NCI-H69 (cell line): ENCODE measurements at regions not wholly inside any gene's neighbourhood (a gene's known extent, or its start where the extent isn't known, plus 50 kb on each side); places are given as distances from the start of the nearest gene placed in this dataset.

Experiments used
- DNase-seq: peaks from one replicate; lab custom pipeline; 2025; lab: John Stamatoyannopoulos, UW

DNA sequence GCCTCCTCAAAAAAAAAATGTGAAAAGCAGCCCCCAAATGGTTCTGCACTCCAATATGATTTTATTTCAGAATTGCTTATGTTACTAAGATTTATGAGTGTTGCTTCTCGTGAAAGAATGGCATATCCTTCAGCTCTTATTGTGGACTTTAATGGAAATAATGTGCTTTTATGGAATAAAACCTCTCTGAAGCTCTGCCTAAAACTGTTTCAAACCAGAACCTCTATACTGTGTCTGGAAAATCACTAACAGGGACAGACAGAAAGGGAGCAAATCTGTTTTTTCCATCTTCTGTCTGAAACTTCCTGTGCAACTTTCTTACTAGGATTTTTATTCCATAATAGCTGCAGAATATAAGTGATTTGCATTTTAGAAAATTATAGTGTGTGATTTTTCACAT is 493.1 kb downstream of the ANKRD50 start:
- DNase-seq, result no peak

DNA sequence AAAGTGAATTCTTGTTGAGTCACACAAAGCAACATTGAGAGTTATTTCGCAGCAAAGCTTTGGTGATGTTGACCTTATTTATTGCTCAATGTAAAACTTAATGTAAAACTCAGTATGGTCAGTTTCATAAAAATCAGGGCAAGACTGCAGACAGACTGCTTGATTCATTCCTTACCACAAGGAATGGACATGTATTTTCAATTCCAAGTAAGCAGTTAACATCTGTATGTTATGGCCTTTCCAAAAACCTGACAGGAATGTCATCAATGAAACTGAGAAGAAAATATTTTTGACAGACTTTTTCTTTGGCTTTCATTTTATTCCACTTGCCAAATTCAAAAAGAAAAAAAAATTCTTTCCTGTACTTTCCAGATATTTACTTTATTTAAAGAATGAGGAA is 488.3 kb downstream of the ANKRD50 start:
- DNase-seq, result no peak

DNA sequence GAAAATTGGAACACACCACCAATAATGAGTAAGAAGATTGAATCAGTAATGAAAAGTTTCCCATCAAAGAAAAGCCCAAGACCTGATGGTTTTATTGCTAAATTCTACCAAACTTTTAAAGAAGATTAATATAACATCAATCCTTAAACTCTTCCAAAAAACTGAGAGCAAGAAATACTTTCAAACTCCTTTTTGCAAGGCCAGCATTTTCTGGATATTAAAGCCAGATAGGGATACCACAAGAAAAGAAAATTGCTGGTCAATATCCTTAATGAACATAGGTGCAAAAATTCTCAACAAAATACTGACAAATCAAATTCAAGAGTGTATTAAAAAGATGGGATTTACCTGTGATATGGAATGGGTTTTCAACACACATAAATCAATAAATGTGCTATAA is 484.6 kb downstream of the ANKRD50 start:
- DNase-seq, result no peak

DNA sequence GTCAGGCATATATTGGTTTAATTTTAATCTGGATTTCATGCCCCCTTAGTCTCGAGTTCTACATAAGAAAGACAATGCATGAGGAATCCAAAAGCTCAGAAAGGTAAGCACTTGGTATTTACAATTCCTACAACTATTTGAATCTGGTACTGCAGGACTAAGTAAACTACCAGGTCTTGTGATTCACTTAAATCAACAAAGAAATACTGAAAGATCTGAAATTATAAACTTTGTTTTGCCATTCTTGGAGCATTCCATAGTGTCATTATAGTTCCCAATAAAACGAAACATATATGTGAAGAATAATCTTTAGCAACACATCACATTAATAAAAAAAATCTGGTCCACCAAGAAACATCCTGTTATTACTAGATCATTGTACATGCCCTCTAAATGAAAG is 482.3 kb downstream of the ANKRD50 start:
- no peak for DNase-seq

DNA sequence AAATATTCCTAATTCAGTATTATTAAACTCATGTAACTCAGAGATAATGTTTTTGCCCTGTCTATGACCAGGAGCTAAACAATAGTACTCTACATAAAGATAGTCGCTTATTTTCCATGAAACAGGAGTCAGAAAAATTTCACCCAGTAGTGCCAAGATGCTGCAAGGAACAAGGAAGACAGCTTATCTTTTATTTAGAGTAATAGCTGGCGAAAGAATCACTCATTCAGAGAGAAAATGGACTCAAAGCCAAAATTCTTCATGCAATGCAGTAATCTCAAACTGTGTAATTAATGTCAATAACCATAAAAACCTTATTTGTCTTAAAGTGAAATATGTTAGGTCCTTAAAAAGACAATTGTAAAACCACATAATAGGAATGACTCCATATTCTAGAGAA is 477.8 kb downstream of the ANKRD50 start:
- peak; percentile 44 for DNase-seq

DNA sequence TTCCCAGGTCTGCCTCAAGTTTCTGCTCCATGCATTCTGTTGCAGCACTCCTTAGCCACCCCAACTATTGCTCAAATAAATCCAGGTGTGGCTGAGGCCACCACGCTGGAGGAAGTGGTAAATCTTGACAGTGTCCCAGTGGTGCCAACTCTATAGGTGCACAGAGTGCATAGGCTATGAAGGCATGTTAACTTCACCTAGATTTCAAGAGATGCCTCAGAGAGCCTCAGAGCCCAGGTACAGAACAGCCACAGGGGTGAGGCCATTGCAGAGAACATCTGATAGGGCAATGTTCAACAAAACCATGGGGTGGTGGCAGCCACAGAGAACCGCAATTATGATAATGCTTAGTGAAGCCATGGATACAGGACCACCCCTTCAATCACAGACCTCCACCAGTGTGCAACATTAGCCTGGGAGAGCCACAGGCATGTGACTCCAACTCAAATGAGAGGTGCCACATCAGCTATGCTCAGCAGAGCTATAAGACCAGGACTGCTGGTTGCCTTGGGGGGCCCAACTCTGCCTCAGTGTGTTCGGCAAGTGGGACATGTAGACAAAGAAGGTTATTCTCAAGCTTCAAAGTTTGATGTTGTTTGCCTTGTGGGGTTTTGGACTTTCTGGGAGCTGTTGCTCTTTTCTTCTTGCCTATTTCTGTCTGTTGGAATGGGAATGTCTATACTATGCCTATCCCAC is 468.7 kb downstream of the ANKRD50 start:
- no peak for DNase-seq

DNA sequence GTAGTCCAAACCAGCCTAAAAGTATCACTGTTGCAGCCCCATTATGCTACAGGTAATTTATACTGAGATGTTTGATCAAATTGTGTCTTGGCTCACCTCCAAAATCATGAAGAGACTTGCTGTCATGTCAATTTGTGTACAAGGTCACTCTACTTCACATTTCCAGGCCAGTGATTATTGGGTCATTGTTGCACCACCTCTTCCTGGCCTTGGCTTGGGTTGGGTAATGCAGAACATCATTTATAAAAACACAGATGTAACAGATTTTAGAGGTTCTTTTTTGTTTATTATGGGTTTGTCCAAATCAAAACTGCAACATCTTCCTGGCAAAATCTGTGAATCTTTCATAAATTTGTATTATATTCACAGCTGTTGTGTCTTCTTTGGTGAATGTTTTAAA is 459.5 kb downstream of the ANKRD50 start:
- DNase-seq, result peak; percentile 87

DNA sequence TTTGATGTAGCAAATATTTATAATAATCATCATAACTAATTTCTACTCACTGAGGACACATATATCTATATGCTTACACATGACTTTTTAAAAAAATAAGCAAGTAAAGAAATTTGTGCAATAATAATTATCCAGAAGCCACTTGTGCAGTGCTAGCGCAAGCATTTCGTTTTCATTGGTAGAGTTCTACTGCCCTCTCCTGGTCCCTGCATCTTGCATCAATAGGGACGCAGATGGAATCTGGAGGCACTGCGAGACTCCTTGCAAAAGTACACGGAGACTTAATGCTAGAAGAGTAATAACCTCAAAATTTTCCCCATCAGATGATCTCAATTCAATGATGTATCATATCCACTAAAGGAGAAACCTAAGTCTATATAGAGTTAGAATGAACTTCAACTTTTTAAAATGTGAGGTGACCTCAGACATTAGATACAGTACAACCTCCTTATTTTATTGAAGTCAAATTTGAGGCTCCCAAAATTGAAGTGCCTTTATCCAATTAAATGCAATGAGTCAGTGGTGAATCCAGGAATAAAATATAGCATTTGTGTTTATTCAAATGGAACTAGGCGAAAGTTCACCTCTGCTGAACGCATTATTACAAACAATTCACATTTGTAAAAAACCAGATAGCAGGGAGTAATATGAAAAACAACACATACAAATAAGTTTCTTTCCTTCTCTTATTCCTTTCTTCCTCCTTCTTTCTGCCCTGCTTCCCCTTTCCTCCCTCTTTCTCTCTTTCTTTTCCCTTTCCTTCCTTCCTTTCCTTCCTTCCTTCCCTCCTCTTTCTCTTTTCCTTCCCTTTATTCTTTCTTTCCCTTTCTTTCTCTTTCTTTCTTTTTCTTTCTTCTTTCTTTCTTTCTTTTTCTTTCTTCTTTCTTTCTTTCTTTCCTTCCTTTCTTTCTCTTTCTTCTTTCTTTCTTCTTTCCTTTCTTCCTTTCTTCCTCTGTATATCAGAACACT is 450.0 kb downstream of the ANKRD50 start:
- DNase-seq, result peak; percentile 80

DNA sequence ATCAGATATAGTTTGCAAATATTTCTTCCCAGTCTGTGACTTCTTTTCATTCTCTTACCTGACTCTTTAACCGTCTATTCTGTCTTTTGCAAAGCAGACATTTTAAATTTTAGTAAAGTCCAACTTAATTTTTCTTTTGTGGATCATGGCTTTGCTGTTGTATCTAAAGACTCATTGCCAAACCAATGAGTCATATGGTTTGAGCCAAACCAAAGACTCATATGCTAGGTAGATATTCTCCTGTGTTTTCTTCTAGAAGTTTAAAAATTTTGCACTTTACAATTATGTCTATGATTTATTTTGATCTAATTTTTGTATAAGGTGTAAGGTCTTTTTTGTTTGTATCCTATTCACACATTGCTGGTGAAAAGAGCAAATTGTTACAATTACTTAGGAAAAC is 446.8 kb downstream of the ANKRD50 start:
- no peak for DNase-seq

DNA sequence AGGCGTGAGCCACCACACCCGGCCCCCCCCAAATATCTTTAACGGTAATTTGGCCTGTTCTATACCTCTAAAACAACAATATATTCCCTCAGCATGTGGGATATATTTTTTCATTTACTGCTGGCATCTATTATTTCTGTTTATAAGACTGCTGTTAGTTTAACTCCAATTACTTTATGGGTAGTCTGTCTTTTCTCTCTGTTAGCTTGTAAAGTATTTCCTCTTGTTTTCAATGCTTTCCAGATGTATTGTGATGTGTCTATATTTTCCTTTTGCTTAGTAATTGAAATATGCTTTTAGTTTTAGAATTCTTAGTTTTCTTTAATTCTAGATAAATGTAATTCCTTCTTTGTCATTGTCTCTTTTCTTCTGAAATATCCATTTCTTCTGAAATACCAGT is 445.8 kb downstream of the ANKRD50 start:
- DNase-seq, result no peak

DNA sequence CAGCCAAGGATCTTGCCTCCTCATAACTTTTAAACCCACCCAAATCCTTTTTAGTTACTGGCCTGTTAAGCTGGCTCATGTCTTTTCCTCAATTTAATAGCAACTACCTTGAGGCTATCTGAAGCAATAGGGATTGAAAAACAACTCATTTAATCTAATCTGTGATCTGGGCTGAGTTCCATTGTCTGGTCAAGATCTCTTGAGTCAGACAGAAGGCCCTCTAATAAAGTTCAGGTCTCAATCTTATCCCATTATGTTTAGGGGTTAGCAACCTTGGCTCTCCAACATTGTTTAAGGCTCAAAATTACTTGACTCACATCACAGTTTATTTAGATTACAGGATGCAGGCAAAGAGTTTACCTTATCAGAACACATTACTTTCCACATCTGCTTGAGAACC is 436.1 kb downstream of the ANKRD50 start:
- no peak for DNase-seq

DNA sequence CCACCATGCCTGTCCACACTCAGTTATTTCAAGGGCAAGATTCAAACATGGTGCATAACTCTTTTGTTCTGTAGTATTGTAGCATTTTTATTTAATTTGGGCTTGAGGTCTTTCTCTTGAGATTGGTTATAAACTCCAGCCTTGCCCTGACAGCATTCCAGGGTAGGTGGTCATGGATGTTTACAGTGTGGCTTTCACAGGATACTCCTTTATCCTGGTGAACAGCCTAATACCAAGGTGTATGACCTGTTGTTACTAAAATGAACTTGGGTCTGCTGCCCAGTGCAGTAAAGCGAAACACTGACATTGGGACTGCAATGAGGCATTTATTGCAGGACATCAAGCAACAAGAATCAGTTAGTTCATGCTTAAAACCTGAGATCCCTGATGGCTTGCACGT is 434.8 kb downstream of the ANKRD50 start:
- DNase-seq, result no peak

DNA sequence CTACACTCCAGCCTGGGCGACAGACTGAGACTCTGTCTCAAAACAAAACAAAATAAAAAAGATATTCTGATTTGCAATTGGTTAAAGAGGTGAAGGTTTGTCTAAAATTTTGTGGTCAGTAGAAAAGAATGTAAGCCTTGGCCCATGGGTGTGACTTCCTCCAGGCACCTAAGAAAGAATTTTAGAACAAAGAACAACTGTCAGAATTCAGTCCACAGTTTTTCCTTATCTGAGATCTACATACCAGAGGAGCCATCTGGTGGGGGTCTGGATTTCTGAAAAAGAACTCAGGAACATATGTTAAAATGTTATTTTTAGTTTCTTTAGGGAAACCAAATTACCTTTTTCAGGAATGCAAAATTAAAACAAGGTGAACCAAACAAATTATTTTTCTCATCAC is 434.1 kb downstream of the ANKRD50 start:
- no peak for DNase-seq

DNA sequence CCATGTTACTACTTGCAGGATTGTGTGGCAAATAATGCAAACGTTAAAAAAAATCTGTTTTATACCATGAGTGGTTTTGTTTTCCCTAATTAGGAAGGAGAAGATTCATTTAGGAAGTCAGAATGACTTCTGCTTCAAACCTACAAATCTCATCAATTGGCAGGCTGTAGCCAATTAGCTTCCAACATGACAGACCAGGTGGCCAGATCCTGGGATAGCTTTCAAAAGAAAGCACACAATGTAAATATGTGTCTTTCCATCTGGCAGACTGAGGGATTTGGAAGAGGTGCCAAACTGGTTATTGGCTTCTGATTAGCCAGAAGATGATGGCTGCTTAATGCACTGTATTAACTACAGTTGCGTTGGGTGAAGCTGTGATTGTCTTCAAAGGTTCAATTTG is 432.8 kb downstream of the ANKRD50 start:
- peak; percentile 86 for DNase-seq

DNA sequence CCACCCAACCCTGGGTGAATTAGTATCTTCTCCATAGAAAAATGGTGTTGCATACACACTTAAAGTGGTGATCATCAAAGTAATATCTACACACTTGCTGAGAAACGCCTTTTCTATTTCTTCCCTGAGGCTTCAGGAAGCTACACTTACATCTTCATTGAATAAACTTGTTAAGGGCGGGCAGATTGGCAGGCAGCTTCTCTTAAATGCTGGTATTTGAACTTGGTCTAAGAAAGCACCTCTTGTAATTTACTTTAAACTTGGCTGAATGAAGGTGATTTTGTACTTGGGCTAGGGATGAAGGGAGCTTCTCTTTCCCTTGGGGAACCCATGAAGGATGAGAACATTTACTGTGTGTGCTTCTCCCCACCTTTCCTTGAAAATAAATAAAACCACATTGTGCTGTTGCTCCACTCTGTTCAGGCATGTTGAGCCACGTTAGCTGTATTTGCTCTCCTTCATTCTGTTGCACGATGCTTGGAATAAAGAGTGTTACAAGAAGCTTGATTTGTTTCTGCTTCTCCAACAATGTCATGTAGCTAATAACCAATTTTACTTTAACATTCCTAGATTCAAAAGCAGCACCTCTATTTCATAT is 430.1 kb downstream of the ANKRD50 start:
- DNase-seq, result peak; percentile 50

DNA sequence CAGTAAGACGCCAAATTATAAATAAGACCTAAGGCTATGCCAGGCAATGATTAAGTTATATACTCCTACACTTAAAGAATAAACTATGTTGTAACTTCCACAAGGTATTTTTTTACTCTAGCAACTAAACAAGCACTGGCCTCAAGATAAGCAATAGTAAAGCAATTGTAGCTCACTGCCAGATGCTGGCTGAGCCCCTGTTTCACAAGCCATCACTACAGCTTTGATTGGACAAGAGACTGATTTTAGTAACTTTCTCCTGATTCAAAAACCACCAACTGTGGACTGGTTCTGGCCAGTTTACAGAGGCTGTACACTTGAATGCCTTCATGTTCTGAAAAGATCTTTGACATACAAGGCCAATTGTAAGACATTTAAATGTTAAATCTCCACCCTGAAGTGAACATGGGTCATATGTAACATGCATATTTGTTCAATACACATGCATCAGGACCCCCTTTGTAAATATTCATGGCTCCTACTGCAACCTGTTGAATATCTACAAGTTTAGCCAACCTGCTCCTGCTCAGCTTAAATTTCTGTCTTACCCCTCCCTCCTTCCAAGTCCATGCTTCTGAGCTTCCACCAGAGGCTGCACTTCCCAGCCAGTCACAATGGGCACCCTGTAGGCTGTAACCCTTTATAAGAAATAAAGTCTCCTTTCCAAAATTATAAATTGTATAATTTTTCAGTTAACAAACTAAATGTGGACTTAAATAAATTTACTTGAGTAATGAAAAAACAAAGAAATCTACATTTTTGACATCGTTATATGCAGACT is 423.6 kb downstream of the ANKRD50 start:
- no peak for DNase-seq

DNA sequence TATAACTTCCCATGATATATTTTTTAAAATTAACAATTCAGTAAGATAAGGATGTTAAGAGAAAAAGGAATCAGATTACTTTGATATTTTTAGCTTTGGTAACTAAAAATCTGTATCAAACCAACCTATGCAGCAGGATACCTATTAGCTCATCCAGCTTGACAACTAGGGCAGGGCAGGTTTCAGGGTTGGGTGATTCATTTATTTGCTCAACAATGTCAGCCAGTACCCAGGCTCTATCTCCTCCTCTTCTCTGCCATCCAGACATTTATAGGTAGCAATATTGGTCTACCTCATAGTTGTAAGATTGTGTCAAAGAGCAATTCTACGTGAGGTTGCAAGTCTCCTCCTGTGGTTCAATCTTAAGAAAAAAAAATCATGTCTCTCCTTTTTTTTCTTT is 421.9 kb downstream of the ANKRD50 start:
- no peak for DNase-seq

DNA sequence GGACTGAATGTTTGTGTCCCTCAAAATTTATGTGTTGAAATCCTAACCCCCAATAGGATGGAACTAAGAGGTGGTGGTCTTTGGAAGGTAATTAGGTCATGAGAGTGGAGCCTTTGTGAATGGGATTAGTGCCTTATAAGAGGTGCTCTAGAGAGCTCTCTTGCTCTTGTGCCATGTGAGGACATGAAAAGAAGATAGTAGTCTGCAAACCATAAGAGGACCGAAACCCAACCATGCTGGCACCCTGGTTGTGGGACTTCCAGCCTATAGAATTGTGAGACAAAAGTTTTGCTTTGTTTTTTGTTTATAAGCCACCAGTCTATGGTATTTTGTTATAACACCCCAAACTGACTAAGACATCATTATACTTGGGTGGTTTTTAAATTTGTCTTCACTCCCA is 417.1 kb downstream of the ANKRD50 start:
- DNase-seq, result no peak

DNA sequence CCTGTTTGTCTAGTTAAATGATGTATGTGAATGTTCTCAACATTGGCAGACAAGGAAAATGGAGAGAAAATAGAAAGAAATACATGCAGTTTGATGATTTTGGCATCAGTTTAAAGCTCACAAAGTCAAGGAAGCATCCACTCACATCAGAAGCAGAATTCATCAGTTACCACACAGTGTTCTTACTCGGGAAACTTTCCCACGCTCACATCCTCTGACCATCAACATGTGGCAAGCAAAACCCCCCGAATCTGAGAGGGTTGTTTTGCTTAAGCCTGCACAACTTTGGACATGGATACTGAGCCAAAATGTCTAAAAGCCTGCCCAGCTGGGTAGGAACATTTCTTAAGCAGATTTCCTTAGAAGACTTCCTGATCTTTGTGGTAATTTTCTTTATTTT is 407.6 kb downstream of the ANKRD50 start:
- no peak for DNase-seq

DNA sequence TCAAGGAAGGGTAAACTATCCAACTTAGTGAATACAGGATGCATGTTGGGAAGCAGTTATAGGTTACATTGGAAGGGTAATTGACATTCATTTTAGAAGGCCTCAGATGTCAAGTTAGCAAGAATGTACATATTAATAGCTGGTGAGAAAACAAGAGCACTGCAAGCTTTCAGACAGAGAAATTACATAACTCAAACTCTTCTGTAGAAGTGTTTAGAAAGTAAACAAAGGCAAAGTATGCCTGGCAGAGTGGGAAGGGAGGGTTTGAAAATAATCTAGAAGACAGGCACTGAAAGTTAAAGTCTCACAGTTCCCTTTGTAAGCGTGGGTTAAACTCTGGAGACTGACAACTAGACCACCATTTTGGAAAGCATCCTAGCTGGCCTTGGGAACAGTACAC is 406.2 kb downstream of the ANKRD50 start:
- DNase-seq, result no peak

DNA sequence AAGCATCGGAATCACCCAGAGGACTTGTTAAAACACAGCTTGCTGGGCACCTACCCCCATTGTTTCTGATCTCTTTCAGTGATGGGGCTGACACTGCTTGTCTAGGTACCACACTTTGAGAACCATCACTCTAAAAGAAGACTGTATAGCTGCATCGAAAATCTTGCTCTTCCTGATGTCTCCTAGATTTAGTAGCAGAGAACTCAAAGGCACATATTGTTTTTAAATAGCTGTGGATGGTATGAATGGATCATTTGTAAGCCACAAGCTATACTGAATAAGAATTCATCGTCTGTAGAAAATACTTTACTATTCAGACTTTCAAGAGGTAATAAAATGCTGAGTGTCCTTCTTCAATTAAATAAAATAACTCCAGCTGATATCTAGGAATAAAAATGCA is 405.4 kb downstream of the ANKRD50 start:
- DNase-seq, result no peak

DNA sequence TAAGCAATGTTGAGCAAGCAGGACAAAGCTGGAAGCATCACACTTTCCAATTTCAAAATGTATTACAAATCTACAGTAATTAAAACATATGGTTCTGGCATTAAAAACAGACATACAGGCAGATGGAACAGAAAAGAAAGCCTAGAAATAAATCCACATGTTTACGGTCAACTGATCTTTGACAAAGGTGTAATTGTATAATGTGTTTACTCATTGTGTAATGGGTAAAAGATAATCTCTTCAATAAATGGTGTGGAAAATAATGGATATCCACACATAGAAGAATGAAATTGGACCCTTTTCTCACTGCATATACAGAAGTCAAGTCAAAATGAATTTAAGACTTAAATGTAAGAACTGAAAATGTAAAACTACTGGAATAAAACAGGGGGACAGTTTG is 394.2 kb downstream of the ANKRD50 start:
- DNase-seq, result peak; percentile 84
